ENCODE measurements at regions not wholly inside any gene's neighbourhood (a gene's known extent, or its start where the extent isn't known, plus 50 kb on each side); places are given as distances from the start of the nearest gene placed in this dataset.

GRCh38 chr5:174644923-174645322 lies 79.5 kb upstream of the MSX2 start:
- TF ChIP-seq POLR2AphosphoS5 (IDR thresholded peaks at IDR 0.05; ENCODE audit: low read length), result no peak
- no peak for TF ChIP-seq CTCF (IDR thresholded peaks at IDR 0.05 in 2 of 3, conservative IDR thresholded peaks at IDR 0.05 in 1 of 3; ENCODE audit: control insufficient read depth in 2 of 3, extremely low read depth in 1 of 3, insufficient read depth in 1 of 3, low read depth in 3 of 3, low read length in 3 of 3)

All from GM12878 (cell line).